HG03196 (cell line): ENCODE measurements at regions not wholly inside any gene's neighbourhood (a gene's known extent, or its start where the extent isn't known, plus 50 kb on each side); places are given as distances from the start of the nearest gene placed in this dataset.

Source experiments
- ATAC-seq: cut with Tn5 transposase; IDR thresholded peaks from one replicate; pipeline ENCODE4 v1.9.1; 2021; ENCODE audit not compliant: unreplicated experiment

DNA sequence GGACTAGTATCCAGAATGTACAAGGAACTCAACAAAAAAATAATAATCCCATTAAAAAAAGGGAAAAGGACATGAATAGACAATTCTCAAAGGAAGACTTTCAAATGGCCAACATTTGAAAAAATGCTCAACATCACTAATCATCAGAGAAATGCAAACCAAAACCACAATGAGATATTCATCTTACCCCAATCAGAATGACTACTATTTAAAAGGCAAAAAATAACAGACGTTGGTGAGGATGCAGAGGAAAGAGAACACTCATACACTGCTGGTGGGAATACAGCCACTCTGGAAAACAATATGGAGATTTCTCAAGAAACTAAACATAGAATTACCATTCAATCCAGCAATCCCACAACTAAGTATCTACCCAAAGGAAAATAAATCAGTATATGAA is 133.1 kb downstream of the KDR start:
- no peak for ATAC-seq

DNA sequence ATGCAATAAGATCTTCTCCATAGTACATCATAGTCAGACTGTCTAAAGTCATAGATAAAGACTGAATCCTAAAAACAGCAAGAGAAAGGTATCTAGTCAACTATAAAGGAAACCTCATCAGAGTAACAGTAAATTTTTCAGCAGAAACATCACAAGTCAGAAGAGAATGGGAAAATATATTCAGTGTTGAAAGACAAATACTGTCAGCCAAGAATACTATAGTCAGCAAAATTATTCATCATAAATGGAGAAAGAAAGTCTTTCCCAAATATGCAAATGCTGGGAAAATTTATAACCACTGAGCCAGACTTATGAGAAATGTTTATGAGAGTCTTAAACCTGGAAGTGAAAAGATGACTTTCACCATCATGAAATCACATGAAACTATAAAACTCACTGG is 136.7 kb downstream of the KDR start:
- ATAC-seq, result no peak

DNA sequence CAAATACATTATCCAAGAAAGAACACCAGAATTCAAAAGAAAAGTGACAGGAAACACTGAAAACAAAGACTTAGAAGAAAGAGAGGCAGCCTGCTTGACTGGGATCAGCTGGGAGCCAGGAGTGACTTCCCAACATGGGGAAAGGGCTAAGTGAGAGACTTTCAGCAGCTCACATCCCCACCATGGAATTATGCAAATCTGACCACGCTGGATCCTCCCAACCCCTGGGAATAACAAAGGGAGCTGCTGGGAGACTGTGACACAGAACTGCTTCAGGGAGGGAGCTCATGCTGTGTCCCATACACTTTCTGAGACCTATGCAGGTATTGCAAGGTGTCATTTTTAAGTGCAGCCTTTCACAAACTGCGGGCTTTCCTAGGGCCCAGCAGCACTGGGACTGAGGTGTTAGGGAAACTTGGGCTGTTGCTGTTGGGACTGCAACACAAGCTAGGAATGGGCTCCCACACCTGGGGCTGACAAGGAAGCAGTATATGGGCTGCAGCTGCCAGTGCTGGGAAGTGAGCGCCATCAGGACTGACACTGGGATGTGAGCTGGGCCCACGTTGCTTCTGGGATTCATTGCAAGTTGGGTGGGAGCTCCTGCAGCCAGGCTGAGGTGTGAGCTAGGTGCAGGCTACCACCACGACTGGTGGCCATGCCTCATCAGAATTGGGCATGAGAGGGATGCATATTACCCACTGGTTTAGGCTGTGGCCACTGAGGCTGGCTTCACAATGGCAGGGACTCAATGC is 139.1 kb downstream of the KDR start:
- ATAC-seq, result no peak

DNA sequence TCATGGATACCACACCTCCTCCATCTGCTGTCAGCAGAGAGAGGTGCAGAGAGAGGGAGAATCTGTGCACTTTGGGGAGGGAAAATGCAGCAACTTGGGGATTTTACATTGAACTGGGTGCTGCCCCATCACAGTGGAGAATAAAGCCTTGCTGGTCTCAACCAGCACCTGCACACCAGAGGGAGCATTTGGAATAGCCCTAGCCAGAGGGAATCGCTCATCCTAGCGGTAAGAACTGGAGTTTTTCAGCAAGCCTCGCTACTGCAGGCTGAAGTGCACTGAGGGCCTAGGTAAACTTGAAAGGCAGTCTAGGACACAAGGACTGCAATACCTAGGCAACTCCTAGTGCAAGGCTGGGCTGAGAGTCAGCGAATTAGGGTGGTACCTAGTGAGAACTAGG is 148.7 kb downstream of the KDR start:
- no peak for ATAC-seq

DNA sequence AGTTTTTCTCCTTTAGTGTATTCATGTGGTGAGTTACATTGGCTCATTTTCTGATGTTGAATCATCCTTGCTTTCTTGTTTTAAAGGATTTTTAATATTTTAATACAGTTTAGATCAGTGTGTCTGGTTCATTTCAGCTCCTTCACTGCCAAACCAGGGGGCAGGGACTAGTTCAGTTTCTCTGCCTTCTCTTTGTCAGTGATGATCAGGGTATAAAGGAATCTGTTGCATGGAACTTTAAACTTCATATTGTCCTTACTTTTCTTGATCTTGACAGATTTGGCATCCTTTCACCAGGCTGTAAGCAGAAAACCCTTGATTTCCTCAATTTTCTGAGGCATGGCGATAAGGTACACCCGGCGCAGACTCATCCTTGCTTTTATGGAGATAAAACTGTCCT is 149.4 kb downstream of the KDR start:
- ATAC-seq, result no peak

DNA sequence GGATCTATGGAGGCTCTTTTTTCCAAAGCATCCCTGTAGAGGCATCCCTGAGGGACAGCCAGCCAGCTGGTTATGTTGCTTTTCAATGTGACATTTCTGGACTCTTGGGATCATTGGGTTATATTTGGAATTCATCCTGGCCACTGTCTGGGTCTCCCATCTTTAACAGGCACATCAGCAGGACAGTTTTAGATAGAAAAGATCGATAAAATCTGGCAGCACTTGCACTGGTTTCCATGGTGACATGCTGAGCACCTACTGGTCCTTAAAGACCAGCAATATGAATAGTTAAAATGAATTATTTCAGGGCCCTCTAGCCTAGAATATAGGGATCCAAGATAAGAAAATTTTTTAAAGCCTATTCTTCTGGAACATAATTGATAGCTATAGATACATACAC is 151.6 kb downstream of the KDR start:
- no peak for ATAC-seq

DNA sequence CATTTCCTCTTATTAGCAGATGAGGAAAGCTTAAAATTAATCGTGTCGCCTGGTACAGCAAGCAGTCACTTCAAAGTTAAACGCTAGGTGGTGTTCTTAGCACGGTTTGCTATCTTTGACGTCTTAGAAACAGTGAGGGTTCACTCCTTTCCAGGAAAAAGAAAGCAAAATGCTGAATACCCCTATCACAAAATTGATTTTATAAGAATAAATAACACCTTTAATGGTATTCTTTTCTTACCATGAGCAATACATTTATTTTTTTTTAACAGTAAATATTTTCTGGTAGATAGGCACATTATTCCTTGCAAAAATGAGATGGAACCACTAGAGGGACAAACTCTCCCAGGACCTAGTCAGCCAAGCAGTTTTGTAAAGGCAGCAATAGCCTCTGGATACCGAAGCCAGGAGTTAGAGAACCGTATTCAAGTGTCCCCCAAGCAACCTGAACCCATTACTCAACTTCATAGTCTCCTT is 153.9 kb downstream of the KDR start:
- no peak for ATAC-seq

DNA sequence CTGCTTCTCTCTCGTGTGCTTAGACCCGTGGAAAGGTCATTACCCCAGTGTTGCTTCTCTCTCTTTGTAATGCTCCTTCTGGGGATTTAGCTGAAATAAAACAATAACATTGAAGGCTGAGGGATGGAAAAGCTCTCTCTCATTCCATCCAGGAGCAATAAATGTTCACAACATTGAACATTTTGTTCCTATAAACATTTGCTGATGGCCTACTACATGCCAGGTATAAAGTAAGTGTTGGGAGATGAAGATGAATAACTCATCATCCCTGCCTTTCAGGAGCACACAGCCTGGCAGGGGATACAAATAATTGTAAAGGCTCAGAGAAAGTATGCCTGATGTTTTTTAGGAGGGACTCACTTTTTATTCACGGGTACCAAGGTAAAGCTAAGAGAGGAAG is 158.1 kb downstream of the KDR start:
- no peak for ATAC-seq

DNA sequence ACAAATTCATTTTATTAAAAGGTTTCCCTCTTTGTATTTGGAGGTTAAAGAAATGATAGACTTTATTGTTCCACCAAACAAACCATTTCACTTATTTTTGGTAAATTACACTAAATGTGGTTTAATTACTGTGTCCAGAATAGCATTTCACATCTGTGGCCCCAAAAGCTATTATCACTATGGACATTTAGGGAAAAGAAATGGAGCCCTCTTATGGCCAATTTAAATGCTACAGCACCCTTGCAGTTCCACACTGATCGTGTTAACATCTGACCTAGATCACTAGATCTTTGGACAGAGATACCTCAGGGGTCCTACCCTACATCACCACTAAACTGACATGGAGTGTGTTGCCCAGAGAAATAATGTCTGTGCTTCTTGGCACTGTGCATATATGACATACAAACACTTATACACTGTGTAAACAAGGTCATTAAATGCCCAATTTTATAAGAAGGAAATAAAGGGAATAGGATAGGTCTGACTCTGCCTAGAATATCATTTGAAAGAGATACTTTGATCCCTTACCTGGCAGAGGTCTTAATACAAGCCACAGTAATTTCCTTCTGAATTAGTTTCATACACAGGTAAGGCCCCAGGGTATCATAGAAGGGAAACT is 163.9 kb downstream of the KDR start:
- ATAC-seq, result no peak

DNA sequence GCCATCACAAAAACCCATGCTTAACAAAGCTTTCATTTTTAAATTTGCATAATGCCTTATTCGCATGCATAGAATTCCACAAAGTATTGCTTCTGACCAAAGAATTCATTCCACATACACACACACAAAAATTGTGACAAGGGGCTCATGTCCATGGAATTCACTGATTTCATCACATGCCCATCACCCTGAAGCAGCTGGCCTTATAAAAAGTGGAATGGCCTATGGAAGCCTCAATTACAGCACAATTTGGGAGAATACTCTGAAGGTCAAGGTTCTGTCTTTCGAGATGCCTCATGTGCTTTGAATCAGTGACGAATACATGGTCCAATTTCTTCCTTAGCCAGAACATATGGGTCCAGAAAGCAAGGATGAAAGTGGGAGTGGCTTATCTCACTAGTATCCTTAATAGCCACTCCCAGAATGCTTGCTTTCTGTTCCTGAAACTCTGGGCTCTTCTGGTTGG is 165.7 kb downstream of the KDR start:
- ATAC-seq, result no peak

DNA sequence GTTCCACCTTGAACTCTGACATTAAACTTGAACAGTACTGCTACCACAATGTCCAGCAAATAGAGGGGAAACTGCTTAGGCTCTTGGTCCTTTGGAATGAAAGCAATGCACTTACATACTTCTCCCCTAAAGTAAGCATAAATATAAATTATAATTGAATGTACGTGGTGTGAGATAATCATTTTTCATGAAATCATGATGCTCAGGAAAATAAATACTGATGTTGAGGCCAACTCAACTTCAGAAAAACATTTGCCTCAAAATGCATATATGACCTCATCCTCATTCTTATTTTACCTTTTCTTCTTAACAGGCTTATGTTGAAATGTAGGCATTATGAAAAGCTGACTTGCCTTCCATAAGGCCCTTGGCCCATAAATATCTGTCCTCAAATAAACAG is 166.3 kb downstream of the KDR start:
- no peak for ATAC-seq

DNA sequence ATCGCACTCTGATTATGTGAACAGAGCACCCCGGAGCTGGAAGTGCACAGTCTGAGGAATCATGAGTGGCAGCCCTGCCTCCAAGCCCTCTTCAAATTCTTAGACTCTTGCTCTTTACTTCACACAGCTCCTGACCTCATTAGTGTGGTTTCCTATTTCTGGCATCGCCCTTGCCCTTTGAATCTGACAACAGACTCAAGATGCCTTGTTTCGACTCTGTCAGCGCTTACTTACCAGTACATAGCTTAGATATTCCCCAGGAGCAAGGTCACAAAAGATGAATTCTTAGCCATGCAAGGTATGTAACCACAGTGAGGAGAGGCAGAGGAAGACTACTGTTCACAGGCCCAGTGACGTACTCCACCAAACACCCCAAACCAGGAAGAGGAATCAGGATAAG is 167.2 kb downstream of the KDR start:
- ATAC-seq, result no peak

DNA sequence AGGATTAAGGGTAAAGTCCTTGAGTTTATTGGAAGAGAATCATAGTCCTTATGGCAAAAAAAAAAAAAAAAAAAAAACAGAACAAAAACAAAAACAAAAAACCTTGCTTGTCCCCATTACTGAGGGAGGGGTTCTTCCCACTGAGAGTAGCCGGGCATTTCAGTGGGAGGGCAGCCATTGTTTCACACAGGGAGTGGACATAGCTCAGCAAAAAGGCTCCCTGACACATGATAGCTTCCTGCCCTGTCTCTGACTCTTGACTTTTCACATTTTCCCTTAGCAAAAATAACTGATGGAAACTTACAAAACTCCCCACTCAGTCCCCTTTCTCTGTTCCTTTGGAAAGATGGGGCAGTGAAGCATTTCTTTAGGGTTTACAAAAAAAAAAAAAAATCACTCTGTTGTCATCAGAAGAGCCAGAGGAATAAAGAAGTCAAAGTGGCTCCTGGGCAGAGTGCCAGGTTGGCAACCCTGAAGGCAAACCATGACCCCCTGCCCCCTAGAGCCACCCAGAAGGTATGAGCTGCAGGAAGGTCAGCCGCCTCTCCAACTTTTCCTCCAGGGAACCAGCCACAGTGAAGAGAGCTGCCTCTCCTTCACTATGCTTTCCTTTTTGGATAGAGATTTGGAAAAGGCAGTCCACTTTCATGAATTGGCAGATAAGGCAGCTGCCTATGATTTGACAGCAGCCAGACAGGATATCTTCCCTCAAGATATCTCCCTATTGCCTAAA is 170.6 kb downstream of the KDR start:
- ATAC-seq, result no peak

DNA sequence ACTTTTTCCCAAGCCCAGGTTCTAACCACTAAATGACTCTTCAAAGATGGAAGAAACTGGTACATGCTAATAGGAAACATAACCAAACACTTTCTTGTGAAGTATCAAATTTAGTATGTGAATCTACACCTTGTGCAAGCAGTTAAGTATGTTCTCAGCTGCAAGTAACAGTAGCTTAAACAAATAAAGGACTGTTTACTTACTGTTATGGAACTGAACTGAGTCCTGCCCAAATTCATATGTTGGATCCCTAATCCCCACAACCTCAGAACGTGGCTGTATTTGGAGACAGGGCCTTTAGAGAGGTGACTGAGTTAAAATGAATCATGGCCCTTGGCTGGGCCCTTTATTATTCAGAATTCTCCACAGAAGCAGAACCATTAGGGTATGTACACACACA is 178.7 kb downstream of the KDR start:
- no peak for ATAC-seq

DNA sequence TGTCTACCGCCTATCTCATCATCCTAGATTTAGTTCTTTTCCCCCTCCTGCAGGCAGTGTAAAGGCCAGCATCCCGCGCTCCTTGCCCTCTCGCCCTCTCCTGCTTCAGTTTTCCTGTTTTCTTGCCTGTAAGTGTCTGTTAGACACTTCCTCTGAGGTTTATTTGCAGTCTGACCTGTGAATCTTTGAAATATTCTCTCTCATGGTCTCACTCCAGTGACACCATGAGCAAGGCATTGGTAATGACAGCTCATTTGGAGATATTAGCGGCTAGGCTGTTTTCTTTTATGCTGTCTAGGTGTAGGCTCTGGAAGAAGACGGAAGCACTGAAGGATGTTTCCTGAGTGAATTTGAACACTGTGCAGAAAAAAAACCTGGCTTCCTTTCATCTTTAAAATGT is 179.6 kb downstream of the KDR start:
- ATAC-seq, result no peak

DNA sequence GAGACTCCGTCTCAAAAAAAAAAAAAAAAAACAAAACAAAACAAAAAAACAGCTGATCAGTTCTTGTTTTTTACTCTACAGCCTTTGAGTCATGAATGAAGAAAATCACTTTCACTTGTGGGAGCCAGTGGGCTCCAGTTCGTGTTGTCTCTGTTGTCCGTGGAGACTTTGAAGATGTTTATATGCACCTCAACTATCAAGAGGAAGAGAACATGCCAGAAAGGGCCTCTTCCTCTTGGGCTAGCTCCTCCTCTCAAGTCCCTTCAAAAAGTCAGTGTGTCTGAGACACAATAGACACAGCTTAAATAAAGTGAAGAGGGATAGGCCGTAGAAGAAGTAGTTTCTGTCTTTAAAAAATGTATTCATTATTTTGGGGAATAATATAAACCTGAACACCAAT is 182.7 kb downstream of the KDR start:
- ATAC-seq, result no peak

DNA sequence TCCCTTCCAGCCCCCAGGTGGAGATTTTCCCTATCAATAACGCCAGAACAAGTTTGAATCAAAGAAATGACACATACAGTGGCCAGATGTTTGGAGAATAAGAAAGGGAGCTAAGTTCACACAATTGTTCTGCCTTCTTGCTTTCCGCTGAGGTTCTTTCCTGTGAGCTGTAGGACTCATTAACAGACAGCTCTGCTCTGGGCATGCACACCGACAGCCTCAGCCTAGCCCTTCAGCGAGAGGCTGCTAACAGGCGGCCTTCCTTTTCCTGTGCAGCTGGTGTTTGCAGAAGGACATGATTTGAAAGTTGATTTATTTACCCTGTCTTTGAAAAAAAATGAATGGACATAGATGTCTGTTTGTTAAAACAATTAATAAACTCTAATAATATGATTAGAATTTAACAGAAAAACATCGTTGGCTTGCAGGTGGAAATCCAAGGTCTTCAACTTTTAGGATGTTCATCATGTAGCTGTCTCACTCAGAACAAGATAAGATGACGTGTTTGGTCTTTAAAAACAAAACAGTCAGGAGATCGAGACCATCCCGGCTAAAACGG is 183.3 kb downstream of the KDR start:
- ATAC-seq, result peak; percentile 83

DNA sequence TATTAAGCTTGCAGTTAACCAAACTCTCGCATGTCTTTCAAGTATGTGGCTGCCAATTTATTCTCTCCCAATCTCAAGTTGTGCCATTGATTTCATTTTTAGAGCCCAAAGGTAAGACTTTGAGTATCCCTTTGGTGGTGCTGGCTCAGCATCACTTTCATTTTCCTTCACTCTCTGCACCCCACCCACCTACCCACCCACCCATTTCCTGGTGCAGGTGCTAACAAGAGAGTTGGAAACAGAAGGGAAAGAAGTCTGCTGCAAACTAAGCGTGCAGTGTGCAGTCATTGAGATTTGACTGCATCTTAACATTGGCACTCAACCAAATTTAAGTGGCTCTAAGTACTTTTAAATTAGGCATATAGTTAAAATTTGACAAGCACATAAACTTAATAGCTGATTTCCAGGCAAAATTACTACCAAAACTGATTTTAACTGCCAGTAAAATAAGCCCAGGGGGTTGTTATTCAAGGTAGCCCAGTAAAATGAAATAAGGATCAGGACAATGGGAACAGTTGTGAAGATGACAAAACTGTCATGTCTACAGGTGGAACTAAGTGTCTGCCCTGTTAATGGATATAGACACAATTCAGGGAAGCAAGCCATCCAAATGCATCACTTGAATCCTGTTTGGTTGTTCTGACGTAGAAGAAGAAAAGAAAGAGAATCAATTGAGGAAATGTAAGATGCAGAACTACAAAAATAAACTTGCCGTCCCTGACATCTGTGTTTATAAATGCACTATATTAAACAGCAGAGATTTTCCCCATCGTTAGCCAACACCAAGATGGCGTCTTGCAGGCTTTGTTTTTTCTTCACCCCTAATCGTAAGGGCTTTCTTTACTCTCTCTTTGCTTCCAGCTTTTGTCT is 184.2 kb downstream of the KDR start:
- ATAC-seq, result no peak

DNA sequence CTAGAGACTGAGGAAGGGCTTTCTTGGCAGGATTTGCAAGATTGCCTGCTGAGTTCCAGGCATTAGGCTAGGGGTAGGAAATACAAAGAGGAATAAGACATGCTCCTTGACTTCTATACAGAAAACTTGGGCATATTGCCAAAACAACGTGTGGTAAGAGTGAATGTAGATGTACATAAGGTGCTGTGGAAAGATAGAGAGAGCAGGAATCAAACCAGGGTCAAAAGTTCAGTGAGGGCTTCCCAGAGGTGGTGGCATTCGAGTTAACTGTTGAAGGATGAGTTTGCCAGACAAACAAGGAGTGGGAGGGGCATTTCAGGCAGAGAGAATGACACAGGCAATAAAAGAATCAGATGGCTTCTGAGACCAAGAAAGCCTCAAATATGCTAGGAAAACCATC is 187.9 kb downstream of the KDR start:
- ATAC-seq, result no peak

DNA sequence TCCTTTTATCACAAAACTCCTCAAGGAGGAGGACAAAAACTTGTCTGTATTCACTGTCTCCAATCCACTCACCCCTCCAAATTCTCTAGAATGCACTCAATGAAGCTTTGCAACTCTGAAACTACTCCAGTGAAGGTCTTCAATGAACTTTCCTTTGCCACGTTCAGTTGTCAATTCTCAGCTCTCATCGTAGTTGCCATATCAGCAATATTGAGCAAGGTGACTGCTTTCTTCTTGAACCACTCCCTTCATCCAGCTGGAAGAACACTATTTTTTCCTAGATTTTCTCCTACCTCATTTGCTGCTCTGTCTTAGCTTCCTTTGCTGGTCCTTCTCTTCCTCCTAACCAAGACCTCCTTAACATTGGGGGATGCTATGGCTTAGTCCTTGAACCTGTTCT is 191.8 kb downstream of the KDR start:
- ATAC-seq, result no peak

DNA sequence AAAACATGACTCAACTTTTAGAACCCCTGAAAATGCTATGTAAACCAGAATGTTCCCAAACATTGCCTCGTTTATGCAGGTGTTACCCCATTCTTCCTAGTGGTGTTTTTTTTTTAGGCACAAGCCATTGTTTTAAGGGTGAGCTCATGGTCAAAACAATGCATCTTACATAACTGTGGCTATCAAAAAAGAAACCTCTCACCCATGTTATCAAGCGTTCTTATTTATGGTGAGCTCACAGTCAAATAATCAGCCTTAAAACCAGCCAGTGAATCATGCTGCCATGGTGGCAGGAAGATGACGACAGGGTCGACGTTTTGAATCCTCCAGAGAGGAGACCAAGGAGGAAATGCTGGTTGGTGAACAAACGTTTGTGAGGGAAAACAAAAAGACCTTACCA is 195.2 kb downstream of the KDR start:
- ATAC-seq, result no peak
